Kidney epithelial cell (primary cell): ENCODE measurements at regions not wholly inside any gene's neighbourhood (a gene's known extent, or its start where the extent isn't known, plus 50 kb on each side); places are given as distances from the start of the nearest gene placed in this dataset.
"Not testable (repeated sequence)": the region's sequence is repeated elsewhere in the genome, so short reads cannot be mapped to it uniquely, and the experiment has no call there.

ENCODE experiments used
- DNase-seq: peaks from one replicate; pipeline ENCODE4 v3.0.0-alpha.2; 2010; ENCODE audit warnings: low read depth
- H3K27me3 ChIP-seq: 2 replicates; pipeline ENCODE4 v1.6.0; 2011; ENCODE audit warnings: low read length; ENCODE audit not compliant: control insufficient read depth, insufficient read depth
- H3K36me3 ChIP-seq: 2 replicates; pipeline ENCODE4 v1.5.1; 2011; ENCODE audit warnings: low read length; ENCODE audit not compliant: control insufficient read depth, insufficient read depth
- H3K4me3 ChIP-seq: 2 replicates; pipeline ENCODE4 v1.5.1; 2011; ENCODE audit warnings: low read depth, mild to moderate bottlenecking, control low read depth, low read length
- TF ChIP-seq, protein P1 (sequence below): IDR thresholded peaks from 2 replicates; pipeline ENCODE4 v1.5.1; 2011; ENCODE audit warnings: mild to moderate bottlenecking, moderate library complexity, low read length, control low read depth, inconsistent platforms; ENCODE audit not compliant: insufficient read depth, poor library complexity, severe bottlenecking

DNA sequence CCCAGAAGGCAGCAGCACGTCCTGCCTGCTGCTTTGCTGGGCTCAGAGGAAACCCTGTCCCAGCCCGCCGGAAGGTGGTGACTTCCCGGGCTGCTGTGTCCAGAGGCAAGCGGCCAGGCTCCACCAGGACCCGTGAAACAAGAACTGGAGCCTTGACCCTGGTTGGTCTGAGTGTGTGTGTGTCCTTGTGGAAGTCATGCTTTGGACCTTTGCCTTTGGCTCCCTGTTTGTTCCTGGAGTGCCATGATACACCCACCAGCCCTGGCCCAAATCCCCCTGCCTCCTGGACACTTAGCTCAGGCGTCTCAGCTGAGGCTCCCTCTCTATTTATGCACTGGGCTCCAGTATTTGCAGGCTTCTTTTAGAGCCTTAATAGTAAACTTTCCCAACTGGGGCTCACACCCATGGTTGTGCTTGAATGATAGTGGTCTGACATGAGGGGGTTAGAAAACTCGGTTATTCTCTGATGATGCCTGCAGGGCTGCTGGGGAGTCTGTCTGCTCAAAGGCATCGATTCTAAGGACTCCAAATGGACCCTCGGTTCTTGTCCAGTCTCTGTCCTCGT, 72.2 kb downstream of the C9orf50 start:
- no peak for DNase-seq
- H3K4me3 ChIP-seq = no peak overlapping the region
- TF ChIP-seq, protein P1, sequence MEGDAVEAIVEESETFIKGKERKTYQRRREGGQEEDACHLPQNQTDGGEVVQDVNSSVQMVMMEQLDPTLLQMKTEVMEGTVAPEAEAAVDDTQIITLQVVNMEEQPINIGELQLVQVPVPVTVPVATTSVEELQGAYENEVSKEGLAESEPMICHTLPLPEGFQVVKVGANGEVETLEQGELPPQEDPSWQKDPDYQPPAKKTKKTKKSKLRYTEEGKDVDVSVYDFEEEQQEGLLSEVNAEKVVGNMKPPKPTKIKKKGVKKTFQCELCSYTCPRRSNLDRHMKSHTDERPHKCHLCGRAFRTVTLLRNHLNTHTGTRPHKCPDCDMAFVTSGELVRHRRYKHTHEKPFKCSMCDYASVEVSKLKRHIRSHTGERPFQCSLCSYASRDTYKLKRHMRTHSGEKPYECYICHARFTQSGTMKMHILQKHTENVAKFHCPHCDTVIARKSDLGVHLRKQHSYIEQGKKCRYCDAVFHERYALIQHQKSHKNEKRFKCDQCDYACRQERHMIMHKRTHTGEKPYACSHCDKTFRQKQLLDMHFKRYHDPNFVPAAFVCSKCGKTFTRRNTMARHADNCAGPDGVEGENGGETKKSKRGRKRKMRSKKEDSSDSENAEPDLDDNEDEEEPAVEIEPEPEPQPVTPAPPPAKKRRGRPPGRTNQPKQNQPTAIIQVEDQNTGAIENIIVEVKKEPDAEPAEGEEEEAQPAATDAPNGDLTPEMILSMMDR = no peak
- H3K36me3 ChIP-seq = no peaks in the 10 kb centered on the region
- H3K27me3 ChIP-seq = no peaks in the 10 kb centered on the region

DNA sequence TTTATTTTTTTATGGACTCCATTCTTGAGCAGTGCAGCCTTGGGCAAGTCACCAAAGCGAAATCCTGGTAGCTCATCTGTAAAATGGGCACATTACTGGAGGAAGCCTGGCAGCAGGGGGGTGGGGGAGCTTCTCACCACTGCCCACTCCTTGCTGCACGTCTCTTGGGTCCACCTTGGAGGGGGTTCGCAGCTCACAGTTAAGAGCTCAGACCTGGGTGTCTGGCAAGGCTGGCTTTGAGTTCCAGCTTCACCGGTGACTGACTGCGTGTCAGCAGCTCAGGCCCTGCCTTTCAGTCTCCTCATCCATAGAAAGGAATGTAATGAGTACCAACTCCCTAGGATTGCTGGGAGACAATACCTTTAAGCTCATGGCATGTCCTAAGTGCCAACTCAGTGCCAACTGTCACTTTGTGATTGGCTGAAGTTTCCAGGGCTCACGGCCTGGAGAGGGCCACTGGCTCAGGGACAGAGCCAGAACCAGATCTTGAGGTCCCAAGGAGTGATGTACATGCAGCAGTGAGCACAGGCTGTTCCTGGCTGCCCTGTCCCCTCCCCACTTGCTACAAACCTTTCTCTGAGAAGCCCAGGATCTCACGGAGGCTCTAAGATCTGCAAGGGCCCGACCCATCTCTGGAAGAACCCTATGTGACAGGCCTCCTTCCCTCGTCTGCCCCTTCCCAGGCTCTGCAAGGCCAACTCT, 72.9 kb downstream of the C9orf50 start:
- Histone ChIP-seq H3K36me3 (no peaks in the 10 kb centered on the region), H3K27me3 (no peaks in the 10 kb centered on the region), H3K4me3 (no peak overlapping the region)
- TF ChIP-seq, protein P1 = no peak
- no peak for DNase-seq

DNA sequence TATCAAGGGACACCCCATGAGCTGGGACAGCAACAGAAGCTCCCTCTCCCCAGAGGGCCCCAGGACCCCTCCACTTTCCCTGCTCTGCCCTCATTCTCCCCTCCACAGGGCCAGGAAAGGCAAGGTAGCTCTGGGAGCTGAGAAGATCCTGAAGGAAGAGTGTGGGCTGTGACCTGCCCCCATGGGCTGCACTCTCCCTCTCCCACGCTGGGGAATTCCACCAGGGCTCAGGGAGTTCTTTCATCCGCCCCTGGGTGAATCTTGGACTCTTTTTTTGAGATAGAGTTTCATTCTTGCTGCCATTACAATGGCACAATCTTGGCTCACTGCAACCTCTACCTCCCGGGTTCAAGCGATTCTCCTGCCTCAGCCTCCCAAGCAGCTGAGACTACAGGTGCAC, 73.8 kb downstream of the C9orf50 start:
- TF ChIP-seq, protein P1 = no peak
- Histone ChIP-seq H3K4me3 (no peak overlapping the region), H3K27me3 (no peaks in the 10 kb centered on the region), H3K36me3 (no peaks in the 10 kb centered on the region)
- no peak for DNase-seq

DNA sequence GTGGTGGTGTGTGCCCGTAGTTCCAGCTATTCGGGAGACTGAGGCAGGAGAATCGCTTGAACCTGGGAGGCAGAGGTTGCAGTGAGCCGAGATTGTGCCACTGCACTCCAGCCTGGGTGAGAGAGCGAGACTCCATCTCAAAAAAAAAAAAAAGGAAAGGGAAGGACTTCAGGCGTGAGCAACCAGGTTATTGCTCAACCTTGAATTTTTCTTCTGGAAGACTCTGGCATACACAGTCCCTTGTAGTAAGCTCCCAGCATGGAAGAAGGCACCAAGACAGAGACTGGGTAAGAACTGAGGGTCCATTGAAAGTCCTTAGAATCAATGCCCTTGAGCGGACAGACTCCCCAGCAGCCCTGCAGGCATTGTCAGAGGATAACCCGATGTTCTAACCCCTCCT, 75.0 kb downstream of the C9orf50 start:
- not testable (repeated sequence) for H3K4me3 ChIP-seq, DNase-seq, H3K36me3 ChIP-seq, H3K27me3 ChIP-seq

DNA sequence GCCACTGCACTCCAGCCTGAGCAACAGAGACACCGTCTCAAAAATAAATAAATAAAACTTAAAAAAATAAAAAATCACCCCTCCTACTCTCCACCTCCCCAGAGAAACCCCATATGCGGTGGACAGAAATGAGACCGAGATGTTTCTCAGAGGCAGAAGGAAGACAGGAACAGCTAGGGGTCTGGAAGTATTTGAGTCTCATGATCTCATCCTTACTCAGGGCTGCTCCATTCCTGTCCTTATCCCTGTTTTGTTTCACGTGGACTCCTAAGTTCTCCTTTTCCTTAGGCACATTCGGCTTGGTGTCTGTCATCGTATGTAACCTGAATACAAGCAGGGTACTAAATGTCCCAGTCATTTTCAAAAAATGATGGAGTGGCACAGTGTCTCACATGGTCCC, 76.1 kb downstream of the C9orf50 start:
- no peaks in the 10 kb centered on the region for H3K36me3 ChIP-seq
- H3K4me3 ChIP-seq = no peak overlapping the region
- no peaks in the 10 kb centered on the region for H3K27me3 ChIP-seq
- TF ChIP-seq, protein P1 = no peak
- DNase-seq = no peak

DNA sequence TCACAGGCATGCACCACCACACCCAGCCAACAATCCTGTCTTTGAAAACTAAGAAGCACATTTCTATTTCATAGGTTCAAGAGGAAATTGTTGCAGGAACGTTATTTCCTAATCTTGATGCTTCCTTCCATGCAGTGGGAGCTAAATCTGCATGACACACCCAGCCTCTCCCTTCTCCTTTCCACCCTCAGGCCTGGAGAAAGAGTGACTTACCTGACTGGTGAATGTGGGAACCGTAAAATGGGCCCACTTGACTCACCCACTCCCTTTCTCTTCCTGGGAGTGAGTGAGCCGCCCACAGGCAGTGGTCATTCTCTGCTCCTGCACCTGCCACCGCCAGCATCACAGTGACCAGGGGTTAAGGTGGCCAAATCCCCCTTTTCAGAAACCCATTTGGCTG, 78.2 kb downstream of the C9orf50 start:
- H3K36me3 ChIP-seq = no peaks in the 10 kb centered on the region
- DNase-seq = no peak
- TF ChIP-seq, protein P1 = no peak
- H3K27me3 ChIP-seq = no peaks in the 10 kb centered on the region
- H3K4me3 ChIP-seq = no peak overlapping the region
